Fibroblast of skin of scalp (primary cell): ENCODE measurements at regions not wholly inside any gene's neighbourhood (a gene's known extent, or its start where the extent isn't known, plus 50 kb on each side); places are given as distances from the start of the nearest gene placed in this dataset.
A peak's percentile ranks its signal among the peaks of the same experiment; 100 is the strongest.
"Not testable (repeated sequence)": the region's sequence is repeated elsewhere in the genome, so short reads cannot be mapped to it uniquely, and the experiment has no call there.

Experiments used
- DNase-seq: peaks from one replicate; pipeline ENCODE4 v3.0.0-alpha.2; 2013

DNA sequence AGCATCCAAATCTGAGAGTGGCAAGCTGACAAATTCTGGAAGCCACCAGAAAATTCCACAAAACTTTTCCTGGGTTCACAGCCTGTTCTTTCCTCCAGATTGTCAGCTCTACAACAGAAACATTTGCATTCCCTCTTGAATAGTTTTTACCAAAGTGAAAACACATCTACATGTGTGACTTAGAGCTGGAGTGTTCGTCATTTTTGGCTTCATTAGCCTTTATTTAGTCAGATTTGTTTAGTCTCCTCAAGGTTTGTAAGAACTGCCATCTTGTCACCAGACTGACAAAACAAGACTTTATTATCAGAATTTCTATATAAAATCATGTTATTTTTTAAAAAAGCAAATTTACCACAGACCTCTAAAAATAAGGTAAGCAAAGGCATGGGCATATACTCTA is 347.3 kb downstream of the TRIM36 start:
- DNase-seq, result no peak

DNA sequence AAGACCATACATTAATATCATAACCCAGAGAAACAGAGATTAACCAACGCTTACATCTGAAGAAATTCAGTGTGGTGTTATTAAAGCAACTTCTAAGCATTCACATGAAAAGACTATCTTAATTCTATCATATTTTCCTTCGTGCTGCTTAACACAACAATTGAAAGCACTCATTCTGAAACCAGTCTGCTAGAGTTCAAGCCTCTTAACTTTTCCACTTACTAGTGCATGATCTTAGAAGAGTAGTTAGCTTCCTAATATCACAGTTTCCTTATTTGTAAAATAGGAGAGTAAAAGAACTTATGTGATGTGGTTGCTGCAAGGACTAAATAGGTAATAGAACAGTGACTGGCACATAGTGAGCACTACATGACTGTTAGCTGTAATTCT is 379.3 kb downstream of the TRIM36 start:
- no peak for DNase-seq

DNA sequence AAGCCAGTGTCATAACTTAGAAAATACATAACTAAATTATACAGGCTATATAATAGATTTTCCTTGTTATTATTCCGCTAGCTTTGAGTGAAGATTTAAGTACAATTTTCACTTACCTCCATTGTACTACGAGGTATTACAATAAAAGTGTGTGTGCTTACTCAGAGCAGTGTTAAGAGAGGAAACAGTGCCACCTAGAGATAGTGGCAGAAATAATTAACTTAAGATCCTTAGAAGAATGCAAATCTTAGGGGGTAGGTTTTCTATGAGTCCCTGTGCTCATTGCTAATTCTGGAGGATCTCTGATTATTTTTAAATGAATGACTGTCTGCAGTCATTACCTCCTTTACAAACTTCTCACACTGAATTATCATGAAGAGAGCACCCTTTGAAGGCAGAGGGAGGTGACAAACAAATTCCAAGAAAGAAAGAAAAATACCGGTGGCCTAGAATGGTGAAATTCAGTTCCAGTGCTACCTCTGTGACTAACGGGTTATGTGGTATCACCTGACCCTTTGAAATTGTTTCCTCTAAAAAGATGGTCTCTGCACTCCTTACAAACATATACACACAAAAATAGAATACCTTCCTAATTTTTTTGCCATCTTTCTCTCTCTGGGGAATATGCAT is 379.8 kb downstream of the TRIM36 start:
- peak; percentile 62 for DNase-seq

DNA sequence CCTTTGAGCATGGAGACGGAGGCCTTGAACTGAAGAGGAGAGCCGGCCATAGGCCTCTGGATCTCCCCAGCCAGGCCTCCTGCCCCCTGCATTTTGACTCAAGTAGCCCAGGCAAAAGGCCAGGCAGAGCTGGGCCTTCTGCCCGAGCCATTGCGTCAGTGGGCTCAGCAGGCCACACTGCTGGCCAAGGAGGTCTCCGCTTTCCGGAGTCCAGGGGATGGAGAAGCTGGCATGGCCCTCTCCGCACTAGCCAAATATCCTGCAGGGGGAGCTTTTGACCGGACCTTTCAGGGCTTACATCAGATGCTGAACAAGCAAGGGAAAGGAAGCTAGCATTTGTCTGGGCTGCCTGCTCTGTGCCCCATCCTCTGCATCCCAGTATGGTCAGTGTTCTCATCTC is 386.8 kb downstream of the TRIM36 start:
- no peak for DNase-seq

DNA sequence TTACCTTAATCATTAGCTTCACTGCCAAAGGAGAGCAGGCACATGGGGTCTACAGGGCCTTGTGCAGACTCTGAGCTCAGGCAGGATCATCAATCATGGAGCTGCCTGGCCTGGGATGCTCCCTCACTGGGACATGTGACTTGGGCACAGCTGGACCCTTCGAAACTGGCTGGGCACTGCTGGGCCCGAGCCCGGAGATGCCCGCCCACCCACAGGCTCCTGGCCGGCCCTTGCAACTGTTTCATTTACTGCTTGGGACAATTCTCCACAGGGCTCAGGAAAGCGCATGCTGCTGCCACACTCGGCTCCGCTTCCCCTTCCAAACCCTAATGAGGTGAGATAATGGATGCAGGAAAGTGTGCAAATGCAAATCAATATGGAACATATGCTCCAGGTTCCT is 387.5 kb downstream of the TRIM36 start:
- DNase-seq, result no peak

DNA sequence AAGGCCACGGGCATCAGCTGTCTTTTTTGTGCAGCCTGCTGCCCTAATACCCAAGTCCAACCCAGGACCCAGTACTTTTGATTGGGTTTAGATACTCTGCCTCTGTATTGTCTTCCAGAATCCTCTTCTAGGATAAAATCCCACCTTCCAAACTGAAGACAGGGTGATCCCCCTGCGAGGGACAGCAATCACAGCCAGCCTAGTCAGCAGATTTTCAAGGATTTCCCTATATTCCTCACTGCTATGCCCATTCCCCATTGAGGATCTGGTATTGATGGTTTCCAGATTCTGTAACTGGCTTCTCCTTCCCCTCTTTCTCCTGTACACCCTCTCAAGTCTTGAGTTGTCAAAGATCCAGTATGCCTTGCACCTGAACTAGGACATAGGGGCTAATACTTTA is 389.4 kb downstream of the TRIM36 start:
- DNase-seq, result no peak

DNA sequence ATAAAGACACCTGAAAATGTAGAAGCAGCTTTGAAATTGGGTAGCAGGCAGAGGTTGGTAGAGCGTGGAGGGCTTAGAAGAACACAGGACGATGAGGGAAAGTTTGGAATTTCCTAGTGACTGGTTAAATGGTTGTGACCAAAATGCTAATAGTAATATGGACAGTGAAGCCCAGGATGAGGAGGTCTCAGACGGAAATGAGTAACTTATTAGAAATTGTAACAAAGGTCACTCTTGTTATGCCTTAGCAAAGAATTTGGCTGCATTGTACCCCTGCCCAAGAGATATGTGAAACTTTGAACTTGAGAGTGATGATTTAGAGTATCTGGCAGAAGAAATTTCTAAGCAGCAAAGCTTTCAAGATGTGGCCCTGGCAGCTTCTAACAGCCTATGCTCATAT is 382.5 kb downstream of the KCNN2 start:
- DNase-seq, result no peak

DNA sequence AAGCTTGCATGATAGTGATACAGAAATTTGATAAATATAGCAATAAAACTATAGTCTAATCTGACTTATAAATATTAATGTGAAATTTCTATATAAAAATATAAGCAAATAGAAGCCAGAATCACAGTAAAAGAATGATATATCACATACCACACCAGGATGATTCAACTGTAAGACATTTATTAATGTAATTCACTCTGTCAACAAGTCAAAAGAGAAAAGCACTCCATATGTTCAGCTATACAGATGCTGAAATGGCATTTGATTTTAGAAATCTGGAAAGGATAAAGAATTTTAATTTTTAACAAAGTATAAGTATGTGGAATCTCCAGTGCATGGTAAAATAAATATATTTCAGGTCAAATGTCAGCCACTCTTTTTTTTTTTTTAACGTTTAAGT is 372.4 kb downstream of the KCNN2 start:
- DNase-seq, result peak; percentile 82

DNA sequence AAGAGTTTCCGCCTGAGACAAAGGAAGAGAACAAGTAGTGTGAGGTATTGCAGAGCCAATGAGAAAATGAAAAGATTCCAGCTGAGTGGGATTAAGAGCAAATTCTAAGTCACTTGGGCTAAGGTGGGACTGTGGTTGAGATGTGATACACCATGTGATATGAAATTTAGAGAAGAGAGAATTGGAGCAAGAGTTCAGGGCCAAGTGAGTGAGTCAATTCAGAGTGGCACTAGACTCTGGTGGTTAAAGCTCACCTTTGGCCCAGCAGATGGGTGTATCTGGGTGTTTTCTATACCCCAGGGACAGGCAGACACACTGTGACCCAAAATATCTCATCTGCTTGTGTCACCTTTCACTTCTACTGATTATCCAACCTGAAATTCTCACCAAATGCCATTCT is 368.1 kb downstream of the KCNN2 start:
- DNase-seq, result no peak

DNA sequence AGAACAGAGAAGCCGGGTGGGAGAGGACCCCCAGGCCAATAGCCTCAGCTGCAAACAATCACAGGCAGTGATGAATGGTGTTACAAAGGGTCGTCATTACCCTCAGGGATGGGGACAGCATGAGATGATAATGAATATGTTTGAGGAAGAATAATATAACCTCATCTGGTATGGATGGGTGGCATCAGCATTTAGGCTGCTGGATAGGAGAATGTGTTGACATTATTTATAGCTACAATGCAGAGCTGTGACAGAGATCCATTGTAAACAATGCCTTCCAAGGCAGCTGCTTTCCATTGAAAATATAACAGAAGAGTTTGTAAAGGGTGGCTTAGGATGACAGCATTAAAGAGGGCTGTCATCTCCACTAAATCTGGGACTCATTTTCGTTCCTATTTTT is 365.5 kb downstream of the KCNN2 start:
- DNase-seq, result peak; percentile 63

DNA sequence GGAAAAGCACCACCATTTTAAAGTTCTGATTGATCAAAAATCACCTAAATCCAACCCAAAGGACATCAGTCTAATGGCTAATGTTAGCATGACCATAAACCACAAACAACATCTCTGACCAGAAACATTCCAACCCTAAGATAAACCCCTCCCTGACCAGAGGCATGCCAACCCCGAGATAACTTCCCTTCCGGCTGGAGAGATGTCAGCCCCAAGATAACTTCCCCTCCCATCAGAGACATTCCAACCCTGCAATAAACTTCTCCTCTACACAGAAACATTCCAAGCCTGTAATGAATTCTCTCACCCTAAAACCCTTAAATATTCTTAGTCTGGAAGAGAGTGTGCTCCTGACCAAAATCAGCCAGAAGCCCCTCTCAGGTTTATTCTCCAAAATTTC is 364.3 kb downstream of the KCNN2 start:
- DNase-seq, result peak; percentile 73

DNA sequence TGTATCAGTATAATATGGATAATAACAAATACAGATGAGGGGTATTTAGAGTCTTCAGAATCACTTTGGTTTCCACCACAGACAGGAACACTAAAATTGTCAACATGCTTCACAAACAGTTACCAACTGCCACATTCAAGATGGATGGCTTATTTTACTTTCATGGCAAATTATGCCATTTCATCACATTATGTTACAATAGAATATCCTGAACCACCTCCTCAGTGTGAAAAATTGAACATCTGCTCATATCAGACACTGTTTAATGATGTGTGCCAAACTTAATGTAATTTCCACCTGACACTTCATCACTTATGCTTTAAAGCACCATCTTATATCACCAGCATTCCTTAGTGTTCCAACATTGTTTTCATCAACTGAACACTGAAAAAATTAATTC is 357.4 kb downstream of the KCNN2 start:
- DNase-seq, result no peak

DNA sequence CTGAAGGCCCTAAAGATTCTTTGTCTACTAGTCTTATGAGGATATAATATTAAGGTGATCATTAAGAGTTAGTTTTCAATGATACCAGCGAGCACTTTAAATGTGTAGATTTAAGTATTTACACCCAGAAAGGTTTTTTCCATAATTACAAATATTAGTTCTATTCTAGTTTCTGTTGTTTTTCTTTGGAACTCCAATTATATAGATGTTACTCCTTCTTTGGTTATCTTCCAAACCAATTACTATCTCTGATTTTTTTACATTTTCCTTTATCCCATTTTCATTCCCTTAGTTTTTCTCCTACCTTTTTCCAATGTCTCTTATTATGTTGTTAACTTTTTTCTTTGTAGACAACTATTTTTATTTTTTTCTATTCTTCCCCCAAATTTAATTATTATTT is 355.1 kb downstream of the KCNN2 start:
- DNase-seq, result no peak

DNA sequence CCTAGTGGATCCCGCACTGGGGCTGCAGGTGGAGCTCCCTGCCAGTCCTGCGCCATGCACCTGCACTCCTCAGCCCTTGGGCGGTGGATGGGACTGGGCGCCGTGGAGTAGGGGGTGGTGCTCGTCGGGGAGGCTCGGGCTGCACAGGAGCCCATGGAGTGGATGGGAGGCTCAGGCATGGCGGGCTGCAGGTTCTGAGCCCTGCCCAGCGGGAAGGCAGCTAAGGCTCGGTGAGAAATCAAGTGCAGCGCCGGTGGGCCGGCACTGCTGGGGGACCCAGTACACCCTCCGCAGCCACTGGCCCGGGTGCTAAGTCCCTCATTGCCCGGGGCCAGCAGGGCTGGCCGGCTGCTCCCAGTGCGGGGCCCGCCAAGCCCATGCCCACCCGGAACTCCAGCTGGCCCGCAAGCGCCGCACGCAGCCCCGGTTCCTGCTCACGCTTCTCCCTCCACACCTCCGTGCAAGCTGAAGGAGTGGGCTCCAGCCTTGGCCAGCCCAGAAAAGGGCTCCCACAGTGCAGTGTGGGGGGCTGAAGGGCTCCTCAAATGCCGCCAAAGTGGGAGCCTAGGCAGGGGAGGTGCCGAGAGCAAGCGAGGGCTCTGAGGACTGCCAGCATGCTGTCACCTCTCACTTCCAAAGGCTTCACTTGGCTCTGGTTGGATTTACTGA is 342.5 kb downstream of the KCNN2 start:
- not testable (repeated sequence) for DNase-seq

DNA sequence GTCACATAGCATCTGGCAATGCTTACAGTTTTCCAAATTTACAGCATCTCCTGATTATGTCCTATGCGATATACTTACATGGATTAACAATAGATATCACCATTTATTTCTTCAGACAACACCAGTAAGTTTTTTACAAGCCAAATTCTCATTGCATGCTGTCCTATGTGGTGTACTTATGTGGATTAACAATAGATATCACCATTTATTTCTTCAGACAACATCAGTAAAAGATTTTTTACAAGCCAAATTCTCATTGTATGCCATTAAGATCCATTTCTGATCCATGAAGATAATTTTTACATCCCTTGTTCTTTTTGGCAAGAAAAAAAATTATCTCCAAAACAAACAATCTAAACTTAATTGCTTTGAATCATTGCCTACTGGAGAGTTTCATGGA is 340.9 kb downstream of the KCNN2 start:
- DNase-seq, result no peak

DNA sequence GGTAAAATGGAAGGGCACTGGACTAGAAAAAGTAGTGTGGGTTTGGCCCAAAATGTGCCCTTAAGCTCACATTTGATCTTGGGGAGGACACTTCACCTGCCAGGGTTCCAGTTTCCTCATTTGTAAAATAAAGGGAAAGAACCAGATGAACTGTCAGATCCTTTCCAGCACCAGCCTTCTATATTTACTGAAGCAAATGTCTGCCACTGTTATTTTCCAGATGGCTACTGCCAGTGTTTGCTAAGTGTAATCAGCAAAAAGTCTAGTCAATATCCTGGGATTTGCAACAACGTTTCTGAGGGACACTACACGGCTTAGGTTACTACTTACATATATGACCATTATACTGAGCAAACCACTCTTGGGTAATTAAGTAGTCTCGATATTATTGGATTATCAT is 340.3 kb downstream of the KCNN2 start:
- DNase-seq, result no peak

DNA sequence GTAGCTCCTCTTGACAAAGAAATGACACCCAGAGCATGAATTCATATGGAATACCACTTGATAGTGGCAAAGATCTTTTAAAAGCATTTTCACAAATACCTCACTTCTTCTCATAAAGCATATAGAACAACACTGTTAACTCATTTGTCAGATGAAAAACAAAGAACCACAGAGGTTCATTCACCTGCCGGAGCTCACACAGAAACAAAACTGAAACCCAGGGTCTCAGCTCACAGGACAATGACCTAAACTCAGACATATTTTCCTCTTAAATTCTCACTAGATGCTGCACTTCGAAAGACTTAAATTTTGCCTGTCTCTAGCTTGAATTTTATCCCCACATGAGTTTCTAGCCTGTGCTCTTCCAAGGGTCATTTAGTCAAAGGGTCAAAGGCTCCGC is 339.0 kb downstream of the KCNN2 start:
- no peak for DNase-seq

DNA sequence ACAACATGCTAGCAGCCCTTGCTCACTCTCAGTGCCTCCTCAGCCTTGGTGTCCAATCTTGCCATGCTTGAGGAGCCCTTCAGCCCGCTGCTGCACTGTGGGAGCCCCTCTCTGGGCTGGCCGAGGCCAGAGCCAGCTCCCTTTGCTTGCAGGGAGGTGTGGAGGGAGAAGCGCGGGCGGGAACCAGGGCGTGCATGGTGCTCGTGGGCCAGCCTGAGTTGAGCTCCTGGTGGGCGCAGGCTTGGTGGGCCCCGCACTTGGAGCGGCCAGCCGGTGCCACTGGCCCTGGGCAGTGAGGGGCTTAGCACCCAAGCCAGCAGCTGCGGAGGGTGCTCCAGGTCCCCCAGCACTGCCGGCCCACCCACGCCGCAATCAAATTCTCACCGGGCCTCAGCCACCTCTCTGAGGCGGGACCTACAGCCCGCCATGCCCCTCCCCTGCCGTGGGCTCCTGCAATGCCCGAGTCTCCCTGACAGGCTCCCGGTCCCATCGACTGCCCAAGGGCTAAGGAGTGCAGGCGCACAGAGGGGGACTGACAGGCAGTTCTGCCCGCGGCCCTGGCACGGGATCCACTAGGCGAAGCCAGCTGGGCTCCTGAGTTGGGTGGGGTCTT is 333.5 kb downstream of the KCNN2 start:
- DNase-seq, result no peak

DNA sequence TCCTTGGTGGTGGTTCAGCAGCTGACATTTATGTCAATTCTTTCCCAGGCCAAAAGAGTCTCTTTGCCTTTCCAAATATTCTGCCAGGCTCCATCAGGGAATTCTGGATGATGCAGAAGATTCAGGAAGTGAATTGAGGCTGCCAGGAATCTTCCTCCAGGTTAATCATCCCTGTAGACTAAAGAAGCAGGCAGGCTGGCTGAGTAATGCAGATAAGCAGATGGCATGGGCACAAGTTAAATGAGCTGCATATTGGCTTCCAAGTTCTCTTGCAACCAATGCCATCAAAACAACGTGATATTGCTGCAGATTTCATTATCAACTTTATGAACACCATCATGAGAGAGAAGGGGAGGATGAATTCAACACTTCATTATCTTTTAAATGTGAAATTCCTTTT is 324.5 kb downstream of the KCNN2 start:
- DNase-seq, result no peak

DNA sequence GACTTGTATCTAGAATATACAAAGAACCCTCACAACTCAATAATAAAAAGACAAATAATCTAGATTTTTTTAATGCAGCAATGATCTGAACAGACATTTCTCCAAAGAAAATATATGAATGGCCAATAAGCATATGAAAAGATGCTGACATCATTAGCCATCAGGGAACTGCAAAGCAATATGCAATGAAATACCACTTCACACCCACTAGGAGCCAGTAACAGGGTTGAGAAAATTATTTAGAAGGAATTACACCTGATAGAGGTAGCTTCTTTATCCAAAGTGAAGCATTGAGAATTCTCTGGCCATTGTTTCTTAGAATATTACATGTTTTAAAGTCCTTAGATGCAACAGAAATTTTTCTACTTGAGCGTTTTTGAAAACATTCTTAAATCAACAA is 316.9 kb downstream of the KCNN2 start:
- no peak for DNase-seq

DNA sequence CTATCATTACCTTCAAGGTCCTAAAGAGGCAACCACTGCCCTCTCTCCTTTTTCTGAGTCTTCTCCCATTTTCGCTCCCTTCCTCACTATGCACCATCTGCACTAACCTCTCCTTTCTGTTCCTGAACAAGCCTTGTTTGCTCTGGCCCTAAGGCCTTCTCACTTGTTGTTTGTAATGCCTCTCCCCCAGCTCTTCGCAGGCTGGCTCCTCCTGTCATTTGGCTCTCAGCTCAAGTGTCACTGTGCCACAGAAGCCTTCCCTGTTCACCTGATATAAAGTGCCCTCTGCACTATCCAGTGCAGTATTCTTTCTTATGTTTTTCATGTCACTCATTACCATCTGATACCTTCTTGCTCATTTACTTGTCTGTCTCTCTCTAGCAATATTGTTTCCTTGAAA is 303.7 kb downstream of the KCNN2 start:
- DNase-seq, result no peak

DNA sequence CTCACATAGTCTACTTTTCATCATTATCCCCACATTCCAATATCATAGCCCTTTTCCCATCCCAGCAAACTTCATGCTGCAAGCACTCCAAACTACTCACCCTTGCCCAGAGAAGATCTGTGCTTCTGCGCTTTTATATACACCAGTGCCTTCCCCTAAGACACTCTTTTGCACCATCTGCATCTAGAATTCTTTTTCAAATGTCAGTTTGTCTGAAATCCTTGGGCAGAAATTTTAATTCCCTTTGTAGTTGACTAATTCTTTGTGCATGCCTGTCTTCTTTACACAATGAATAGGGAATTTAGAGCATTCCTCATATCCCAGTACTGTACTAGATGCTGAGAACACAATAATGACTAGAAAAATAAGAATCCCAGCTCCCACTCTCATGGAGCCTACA is 298.9 kb downstream of the KCNN2 start:
- peak; percentile 56 for DNase-seq

DNA sequence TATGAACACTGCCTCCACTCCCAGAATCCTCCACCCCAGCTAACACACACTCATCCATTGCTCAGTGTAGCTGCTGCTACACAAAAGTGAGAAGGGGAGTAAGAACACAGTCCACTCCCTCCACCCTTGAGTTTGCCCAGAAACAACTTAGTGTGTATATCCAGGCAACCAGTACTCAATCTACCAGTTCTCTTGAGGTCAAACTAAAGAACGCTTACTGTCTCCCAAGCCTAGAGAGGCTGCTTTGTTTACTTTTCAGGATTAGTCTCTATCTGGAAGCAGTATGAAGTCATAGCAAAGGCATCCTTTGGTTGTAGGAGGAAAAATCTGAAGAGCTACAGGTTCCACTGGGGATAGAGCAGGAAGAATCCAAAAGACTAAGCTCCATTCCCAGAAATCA is 296.3 kb downstream of the KCNN2 start:
- peak; percentile 81 for DNase-seq

DNA sequence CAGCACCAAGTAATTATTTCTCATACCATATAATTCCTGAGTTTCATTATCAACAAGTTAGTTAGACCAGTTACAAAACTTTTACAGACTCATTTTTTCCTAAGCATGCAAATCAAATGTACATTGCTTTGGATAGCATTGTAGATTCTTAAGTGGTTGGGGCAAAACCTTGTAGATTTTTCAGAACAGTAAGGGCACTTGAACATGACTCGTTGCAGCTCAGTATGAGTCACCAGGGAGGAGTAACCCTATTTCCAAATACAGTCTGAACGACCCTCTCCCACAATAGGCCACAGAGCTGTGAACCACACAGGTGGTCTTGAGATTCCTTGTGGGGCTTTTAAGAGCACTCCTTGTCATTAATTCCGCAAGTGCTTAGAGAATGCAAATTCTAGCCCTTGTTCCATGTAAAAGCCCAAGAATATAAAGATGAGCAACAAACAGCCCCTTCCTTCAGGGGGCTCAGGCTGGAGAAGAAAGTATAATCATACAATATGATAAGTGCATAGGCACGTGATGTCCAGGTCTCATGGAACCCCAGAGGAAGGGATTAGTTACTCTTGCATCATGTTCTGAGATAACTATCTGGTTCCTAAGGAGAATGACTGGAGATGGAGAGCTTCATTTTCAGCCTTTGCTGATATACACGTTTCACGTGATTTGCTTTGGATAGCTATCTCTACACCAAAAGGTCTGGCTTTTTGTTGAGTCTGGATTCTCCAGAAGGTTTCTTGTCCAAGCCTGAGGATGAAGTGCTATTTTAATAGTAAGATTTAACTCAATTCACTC is 295.7 kb downstream of the KCNN2 start:
- DNase-seq, result peak; percentile 18
